Cardiac muscle cell (in vitro differentiated cells and primary cell): ENCODE measurements at regions not wholly inside any gene's neighbourhood (a gene's known extent, or its start where the extent isn't known, plus 50 kb on each side); places are given as distances from the start of the nearest gene placed in this dataset.

Experiments
- DNase-seq, 2 donors: peaks; one replicate each; pipeline versions ENCODE4 v3.0.0 to v3.0.0-alpha.2; 2010 to 2017; ENCODE audit warnings: low read depth in 1 of 2, low spot score in 1 of 2
- H3K27ac ChIP-seq: fragments of 200-600 bp; sonication (generic); 2 replicates; pipeline ENCODE4 v1.5.1; 2016
- H3K27me3 ChIP-seq: fragments of 200-600 bp; sonication (generic); 2 replicates; pipeline ENCODE4 v1.6.0; 2016; ENCODE audit warnings: control low read depth
- H3K36me3 ChIP-seq: fragments of 200-600 bp; sonication (generic); 2 replicates; pipeline ENCODE4 v1.5.1; 2016; ENCODE audit warnings: control low read depth
- H3K4me1 ChIP-seq: fragments of 200-600 bp; sonication (generic); 2 replicates; pipeline ENCODE4 v1.8.1; 2017; ENCODE audit warnings: low read depth, mild to moderate bottlenecking, mixed run types
- H3K4me3 ChIP-seq: fragments of 200-600 bp; sonication (generic); 2 replicates; pipeline ENCODE4 v1.5.1; 2016; ENCODE audit warnings: mild to moderate bottlenecking
- H3K9me3 ChIP-seq: fragments of 200-600 bp; sonication (generic); 2 replicates; pipeline ENCODE4 v1.5.1; 2017; ENCODE audit warnings: low read depth, mild to moderate bottlenecking, control low read depth
- CTCF ChIP-seq: IDR thresholded peaks from 2 replicates; pipeline ENCODE4 v1.5.1; 2012; ENCODE audit warnings: low read depth, mild to moderate bottlenecking, low read length

DNA sequence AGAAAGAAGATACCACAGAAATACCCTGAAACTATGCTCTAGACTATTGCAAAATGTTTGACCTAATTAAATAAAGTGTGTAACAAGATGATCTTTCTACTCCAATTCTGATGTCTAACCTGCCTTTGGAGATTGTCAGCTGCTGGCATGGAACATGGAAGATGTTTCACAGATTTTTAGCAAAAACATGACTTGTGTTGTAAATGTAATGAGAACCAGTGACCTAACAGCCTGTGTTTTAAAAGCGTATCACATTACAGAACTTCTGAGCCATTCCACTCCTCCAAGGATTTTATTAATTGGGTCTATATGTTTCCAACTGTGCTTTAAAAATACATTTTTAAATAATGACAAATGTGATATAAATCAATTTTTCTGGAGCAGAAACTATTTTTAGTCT is 526.3 kb upstream of the SEMA3D start:
- DNase-seq = no peak
- no peak overlapping the region for H3K4me3 ChIP-seq
- no peaks in the 10 kb centered on the region for H3K27me3 ChIP-seq
- TF ChIP-seq CTCF = no peak
- no peaks in the 10 kb centered on the region for H3K36me3 ChIP-seq
- H3K27ac ChIP-seq = no peak overlapping the region
- H3K4me1 ChIP-seq = no peaks in the 10 kb centered on the region
- H3K9me3 ChIP-seq = no peaks in the 10 kb centered on the region

GRCh38 chr7:85711894-85712293 is 525.0 kb upstream of the SEMA3D start:
- Histone ChIP-seq H3K27me3 (no peaks in the 10 kb centered on the region), H3K4me3 (no peak overlapping the region), H3K27ac (no peak overlapping the region), H3K4me1 (no peaks in the 10 kb centered on the region), H3K9me3 (no peaks in the 10 kb centered on the region), H3K36me3 (no peaks in the 10 kb centered on the region)
- no peak for DNase-seq
- TF ChIP-seq CTCF = no peak

DNA sequence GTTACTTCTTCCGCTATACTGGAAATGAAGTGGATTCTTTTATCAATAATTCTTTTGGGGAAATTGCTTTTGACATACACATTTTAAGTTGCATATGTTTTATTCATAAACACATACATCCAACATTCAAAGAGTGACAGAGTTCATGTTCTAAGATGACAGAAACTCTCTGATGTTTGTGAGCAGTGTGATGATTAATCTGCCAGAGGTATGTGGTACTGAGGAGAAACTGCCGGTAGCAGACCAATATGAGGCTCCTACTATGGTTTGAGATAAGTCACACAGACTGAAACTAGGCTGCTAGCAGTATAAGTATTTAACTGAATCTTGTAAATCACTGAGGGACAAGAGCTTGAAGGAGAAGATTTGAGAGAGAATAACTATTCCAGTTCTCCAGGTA is 524.1 kb upstream of the SEMA3D start:
- H3K27ac ChIP-seq = no peak overlapping the region
- no peak for DNase-seq
- no peaks in the 10 kb centered on the region for H3K27me3 ChIP-seq
- TF ChIP-seq CTCF = no peak
- no peaks in the 10 kb centered on the region for H3K9me3 ChIP-seq
- no peaks in the 10 kb centered on the region for H3K36me3 ChIP-seq
- H3K4me1 ChIP-seq = no peaks in the 10 kb centered on the region
- no peak overlapping the region for H3K4me3 ChIP-seq

GRCh38 chr7:85708221-85708620 is 521.4 kb upstream of the SEMA3D start:
- no peak for TF ChIP-seq CTCF
- Histone ChIP-seq H3K36me3 (no peaks in the 10 kb centered on the region), H3K4me3 (no peak overlapping the region), H3K9me3 (no peaks in the 10 kb centered on the region), H3K27me3 (no peaks in the 10 kb centered on the region), H3K27ac (no peak overlapping the region), H3K4me1 (no peaks in the 10 kb centered on the region)
- DNase-seq = no peak

DNA sequence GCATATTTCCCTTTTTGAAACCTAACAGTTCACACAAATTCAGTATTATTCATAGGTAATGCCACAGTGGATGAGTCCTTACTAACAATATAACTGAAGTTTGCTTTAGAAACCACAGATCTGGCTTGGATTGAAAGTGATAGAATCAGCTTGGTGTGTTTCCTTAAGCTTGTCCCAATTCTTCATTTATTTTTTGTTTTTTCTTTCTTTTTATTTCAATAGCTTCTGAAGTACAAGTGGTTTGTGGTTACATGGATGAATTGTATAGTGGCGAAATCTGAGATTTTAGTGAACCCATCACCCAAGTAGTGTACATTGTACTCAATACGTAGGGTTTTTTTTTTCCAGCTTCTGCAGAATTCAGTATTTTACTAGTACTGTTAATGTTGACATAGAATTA is 518.2 kb upstream of the SEMA3D start:
- Histone ChIP-seq H3K36me3 (no peaks in the 10 kb centered on the region), H3K27ac (no peak overlapping the region), H3K4me3 (no peak overlapping the region), H3K9me3 (no peaks in the 10 kb centered on the region), H3K27me3 (no peaks in the 10 kb centered on the region), H3K4me1 (no peaks in the 10 kb centered on the region)
- no peak for DNase-seq
- no peak for TF ChIP-seq CTCF
